ENCODE measurements at regions not wholly inside any gene's neighbourhood (a gene's known extent, or its start where the extent isn't known, plus 50 kb on each side); places are given as distances from the start of the nearest gene placed in this dataset.
"Not testable (repeated sequence)": the region's sequence is repeated elsewhere in the genome, so short reads cannot be mapped to it uniquely, and the experiment has no call there.

DNA sequence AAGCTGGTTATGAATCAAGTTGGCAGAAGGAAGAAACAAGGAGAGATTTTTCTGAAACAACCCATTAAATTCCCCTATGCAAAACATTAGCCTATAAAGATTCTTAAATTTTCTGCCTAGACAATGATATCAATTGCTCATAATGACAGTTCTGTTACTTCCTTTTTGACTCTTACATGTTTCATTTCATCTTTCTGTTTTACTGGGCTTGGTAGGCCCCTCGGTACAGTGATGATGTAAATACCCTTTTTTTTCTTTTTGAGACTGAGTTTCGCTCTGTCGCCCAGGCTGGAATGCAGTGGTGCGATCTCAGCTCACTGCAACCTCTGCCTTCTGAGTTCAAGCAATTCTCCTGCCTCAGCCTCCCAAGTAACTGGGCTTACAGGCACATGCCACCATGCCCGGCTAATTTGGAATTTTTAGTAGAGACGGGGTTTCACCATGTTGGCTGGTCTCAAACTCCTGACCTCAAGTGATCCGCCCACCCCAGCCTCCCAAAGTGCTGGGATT is 83.4 kb upstream of the C7orf33 start:
- CTCF ChIA-PET = not testable (repeated sequence)
- POLR2A ChIA-PET = interaction anchor here (1.3 kb wide), 1 partner anchor 376 kb away, joined by 4 read pairs; no protein-coding TSS in a partner anchor

DNA sequence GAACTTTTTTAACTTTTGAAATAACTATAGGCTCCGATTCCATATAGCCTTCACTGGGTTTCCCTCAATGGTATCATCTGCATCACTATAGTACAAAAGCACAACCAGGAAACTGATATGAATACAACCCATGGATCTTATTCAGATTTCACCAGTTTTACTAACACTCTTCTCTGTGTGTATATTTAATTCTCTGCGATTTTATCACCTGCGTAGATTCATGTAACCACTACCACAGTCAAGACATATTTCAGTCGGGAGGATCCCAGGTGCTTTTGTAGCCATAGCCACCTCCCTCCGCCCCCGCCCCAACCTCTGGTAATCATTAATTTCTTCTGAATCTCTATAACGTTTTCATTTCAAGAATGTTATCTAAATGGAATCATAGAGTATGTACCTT is 82.8 kb upstream of the C7orf33 start:
- ChIA-PET POLR2A (no interaction called here), CTCF (no interaction called here)

DNA sequence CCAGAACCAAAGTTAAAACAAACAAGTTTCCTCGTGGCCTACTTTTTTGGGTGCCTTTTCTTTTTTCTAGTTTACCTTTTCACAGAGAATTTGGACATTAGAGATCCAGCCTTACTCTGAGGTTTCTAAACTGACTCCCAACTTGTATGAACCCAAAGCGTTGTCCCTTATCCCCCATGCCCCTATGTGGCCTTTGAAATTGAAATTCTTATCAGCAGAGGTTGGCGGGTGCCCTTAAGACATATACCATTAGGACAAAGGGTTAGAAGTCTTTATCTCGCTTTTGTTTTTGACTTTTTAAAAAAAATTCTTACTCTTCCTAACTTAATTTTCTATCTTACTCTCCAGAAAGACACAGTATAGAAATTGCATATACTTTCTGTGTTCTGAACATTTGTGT is 76.3 kb upstream of the C7orf33 start:
- ChIA-PET CTCF (interaction anchor here (0.9 kb wide), 1 partner anchor 11 kb away, joined by 3 read pairs; no protein-coding TSS in a partner anchor), POLR2A (no interaction called here)

- ChIA-PET CTCF (no interaction called here), POLR2A (interaction anchor here (0.5 kb wide), 1 partner anchor 611 kb away, joined by 3 read pairs; the partner anchor contains the start of gene ZNF425)
Observed at GRCh38 chr7:148515237-148515636, 75.3 kb upstream of the C7orf33 start.

GRCh38 chr7:148515728-148516695 is 74.6 kb upstream of the C7orf33 start:
- ChIA-PET CTCF (no interaction called here), POLR2A (no interaction called here)

GRCh38 chr7:148519386-148519785 is 71.2 kb upstream of the C7orf33 start:
- POLR2A ChIA-PET = not testable (repeated sequence)
- CTCF ChIA-PET = interaction anchor here (1.3 kb wide), 1 partner anchor 447 kb away, joined by 3 read pairs; no protein-coding TSS in a partner anchor

DNA sequence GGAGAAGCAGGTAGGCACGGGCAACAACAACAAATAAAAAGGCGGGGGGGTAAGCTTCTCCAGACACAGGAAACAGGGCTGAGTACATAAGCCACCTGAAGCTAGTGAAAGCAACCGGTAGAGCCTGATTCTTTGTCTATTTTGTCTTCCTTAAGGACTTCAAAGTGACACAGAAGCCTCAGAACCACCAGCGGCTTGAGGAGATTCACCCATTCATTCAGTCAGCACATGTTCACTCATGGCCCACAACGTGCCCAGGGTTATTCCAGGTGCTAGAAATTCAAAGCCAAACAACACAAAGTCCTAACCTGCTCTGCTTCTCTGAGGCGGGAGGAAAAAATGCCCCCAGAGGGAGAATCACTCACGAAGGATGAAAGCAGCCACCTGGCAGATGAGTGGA is 69.3 kb upstream of the C7orf33 start:
- POLR2A ChIA-PET = no interaction called here
- CTCF ChIA-PET = no interaction called here

DNA sequence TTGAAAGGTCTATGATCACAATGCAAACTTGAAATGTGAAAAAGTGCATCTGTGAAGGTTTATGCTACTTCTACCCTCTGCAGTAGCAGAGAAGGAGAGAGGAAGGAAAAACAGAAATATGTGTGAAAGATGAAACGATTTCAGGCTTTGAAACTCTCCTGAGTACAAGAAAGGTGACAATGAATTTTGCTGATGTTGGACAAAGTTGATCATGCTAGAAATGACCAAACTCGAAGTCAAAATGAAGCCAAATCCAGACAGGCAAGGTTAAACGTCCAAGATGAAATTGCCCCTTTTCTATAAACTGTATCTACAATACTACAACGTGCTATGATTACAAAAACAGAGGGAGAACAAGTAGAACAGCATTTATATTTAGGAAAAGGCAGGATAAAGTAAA is 67.0 kb upstream of the C7orf33 start:
- ChIA-PET CTCF (no interaction called here), POLR2A (no interaction called here)

- POLR2A ChIA-PET = no interaction called here
- CTCF ChIA-PET = interaction anchor here (1.7 kb wide), 1 partner anchor 10 kb away, joined by 3 read pairs; no protein-coding TSS in a partner anchor
Observed at GRCh38 chr7:148524479-148525224, 65.9 kb upstream of the C7orf33 start.

DNA sequence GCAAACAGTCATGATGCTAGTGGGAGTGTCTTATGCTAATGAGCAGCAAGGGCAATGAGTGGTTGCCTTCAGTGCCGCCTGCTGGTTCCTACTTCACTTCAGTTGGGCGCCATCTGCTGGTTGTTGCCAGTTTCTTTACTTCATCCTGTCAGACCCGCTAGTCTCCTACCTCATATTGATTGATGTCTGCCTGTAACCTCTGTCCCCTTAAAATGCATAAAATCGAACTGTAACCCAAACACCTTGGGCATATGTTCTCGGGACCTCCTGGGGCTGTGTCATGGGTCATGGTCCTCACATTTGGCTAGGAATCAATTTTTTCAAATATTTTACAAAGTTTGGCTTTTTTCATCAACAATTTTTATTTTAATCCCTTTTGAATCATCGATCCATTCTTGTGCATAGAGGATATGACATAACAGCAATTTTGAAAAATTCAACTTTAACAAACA is 62.8 kb upstream of the C7orf33 start:
- ChIA-PET POLR2A (no interaction called here), CTCF (interaction anchor here (1.0 to 2.1 kb wide), 6 partner anchors 16 to 167 kb away, joined by 3 to 10 read pairs (median 4); no protein-coding TSS in a partner anchor)

DNA sequence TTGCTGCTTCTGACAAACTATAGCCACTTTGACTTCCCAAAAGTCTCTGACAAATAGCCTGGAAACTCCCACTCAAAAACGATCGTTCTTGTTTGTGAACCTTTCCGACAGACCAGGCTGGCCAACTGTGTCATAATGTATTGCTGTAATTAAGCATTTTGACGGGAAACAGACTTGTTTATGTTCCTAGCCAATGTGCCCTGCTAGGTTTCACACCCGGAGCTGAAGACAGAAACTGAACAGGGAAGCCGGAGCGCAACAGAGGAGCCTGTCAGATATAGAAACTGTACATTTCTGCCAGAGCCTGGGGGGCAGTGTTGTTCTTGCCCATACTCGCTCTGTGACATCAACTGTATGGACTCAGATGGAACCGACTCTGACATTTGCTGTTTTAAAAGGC is 55.3 kb upstream of the C7orf33 start:
- POLR2A ChIA-PET = no interaction called here
- CTCF ChIA-PET = no interaction called here

GRCh38 chr7:148537435-148537834 is 53.1 kb upstream of the C7orf33 start:
- POLR2A ChIA-PET = no interaction called here
- CTCF ChIA-PET = no interaction called here

- ChIA-PET POLR2A (no interaction called here), CTCF (no interaction called here)
Observed at GRCh38 chr7:148540041-148540738, 50.4 kb upstream of the C7orf33 start.
